IMR-90 (cell line): ENCODE measurements at regions not wholly inside any gene's neighbourhood (a gene's known extent, or its start where the extent isn't known, plus 50 kb on each side); places are given as distances from the start of the nearest gene placed in this dataset.

Experiments used
- ATAC-seq: fragments of 200-7000 bp; cut with Tn5 transposase; 2 replicates; pipeline ENCODE4 v1.9.1; 2020; ENCODE audit warnings: low read depth, mild to moderate bottlenecking, moderate library complexity
- BruUV-seq: library from RNA; stranded (reverse); fragments of 400-500 nt; replicated peaks from 2 replicates; lab custom pipeline; 2021; lab: Mats Ljungman, UMichigan
- CTCF ChIA-PET: fragments of 300-600 bp; formaldehyde crosslinking; extraction: SDS; loops from one replicate; lab custom pipeline; 2021; ENCODE audit warnings: antibody characterized with exemption; lab: Yijun Ruan, JAX
- POLR2A ChIA-PET: fragments of 300-600 bp; sonication (Branson Sonifier 250); formaldehyde crosslinking; loops from one replicate; lab custom pipeline; 2022; ENCODE audit warnings: antibody characterized with exemption; ENCODE audit not compliant: unreplicated experiment; lab: Charles Lee
- DNase-seq: peaks from one replicate; pipeline ENCODE4 v3.0.0; 2013
- H2AFZ ChIP-seq: replicated peaks from 2 replicates; pipeline ENCODE3; 2013; ENCODE audit warnings: low read length, mild to moderate bottlenecking; ENCODE audit not compliant: poor library complexity
- H2AK5ac ChIP-seq: 2 replicates; pipeline ENCODE4 v1.6.1; 2013; ENCODE audit warnings: low read depth, low read length, inconsistent platforms
- H2AK9ac ChIP-seq: replicated peaks from 2 replicates; pipeline ENCODE3; 2013; ENCODE audit warnings: mild to moderate bottlenecking, low read depth, low read length, moderate library complexity; ENCODE audit not compliant: poor library complexity
- H2BK120ac ChIP-seq: 2 replicates; pipeline ENCODE4 v1.6.1; 2013; ENCODE audit warnings: low read depth, low read length, inconsistent platforms
- H2BK15ac ChIP-seq: 3 replicates; pipeline ENCODE4 v1.6.1; 2013; ENCODE audit warnings: low read depth, low read length, inconsistent platforms
- H2BK20ac ChIP-seq: 2 replicates; pipeline ENCODE4 v1.6.1; 2013; ENCODE audit warnings: low read depth, mild to moderate bottlenecking, inconsistent platforms, low read length, moderate library complexity
- H2BK5ac ChIP-seq: 2 replicates; pipeline ENCODE4 v1.6.1; 2013; ENCODE audit warnings: mild to moderate bottlenecking, low read depth, low read length, inconsistent platforms; ENCODE audit not compliant: poor library complexity, severe bottlenecking
- H3K14ac ChIP-seq: replicated peaks from 2 replicates; pipeline ENCODE4 v1.6.1; 2013; ENCODE audit warnings: low read depth, low read length, inconsistent platforms
- H3K18ac ChIP-seq: 2 replicates; pipeline ENCODE4 v1.6.1; 2013; ENCODE audit warnings: low read depth, low read length, control low read depth
- H3K23ac ChIP-seq: 2 replicates; pipeline ENCODE4 v1.6.1; 2013; ENCODE audit warnings: low read depth, low read length, inconsistent platforms
- H3K27ac ChIP-seq: 2 replicates; pipeline ENCODE4 v1.5.1; 2013; ENCODE audit warnings: mild to moderate bottlenecking, control low read depth, low read length; ENCODE audit not compliant: insufficient read depth
- H3K27me3 ChIP-seq: 2 replicates; pipeline ENCODE4 v1.6.1; 2013; ENCODE audit warnings: low read length; ENCODE audit not compliant: control insufficient read depth, insufficient read depth
- H3K36me3 ChIP-seq: 2 replicates; pipeline ENCODE4 v1.6.1; 2013; ENCODE audit warnings: low read length, mixed read lengths; ENCODE audit not compliant: control insufficient read depth, insufficient read depth
- H3K4ac ChIP-seq: 2 replicates; pipeline ENCODE4 v1.6.1; 2013; ENCODE audit warnings: low read depth, low read length, inconsistent platforms
- H3K4me1 ChIP-seq: 2 replicates; pipeline ENCODE4 v1.6.1; 2013; ENCODE audit warnings: low read length, mixed read lengths; ENCODE audit not compliant: control insufficient read depth, insufficient read depth
- H3K4me2 ChIP-seq: 2 replicates; pipeline ENCODE4 v1.6.1; 2013; ENCODE audit warnings: low read depth, mild to moderate bottlenecking, control low read depth, low read length, moderate library complexity
- H3K4me3 ChIP-seq: 2 replicates; pipeline ENCODE4 v1.5.1; 2013; ENCODE audit warnings: low read depth, mild to moderate bottlenecking, control low read depth, low read length, moderate library complexity; ENCODE audit not compliant: insufficient read depth
- H3K56ac ChIP-seq: 2 replicates; pipeline ENCODE4 v1.6.1; 2013; ENCODE audit warnings: low read length, inconsistent platforms; ENCODE audit not compliant: insufficient read depth; ENCODE audit errors: extremely low read depth
- H3K79me1 ChIP-seq, 2 experiments: 2 replicates each; pipeline ENCODE4 v1.6.1; 2013; ENCODE audit warnings: low read length in 2 of 2, inconsistent platforms in 1 of 2, low read depth in 1 of 2
- H3K9ac ChIP-seq: 2 replicates; pipeline ENCODE4 v1.6.1; 2013; ENCODE audit warnings: low read depth, low read length, control low read depth
- H3K9me1 ChIP-seq: 2 replicates; pipeline ENCODE4 v1.6.1; 2013; ENCODE audit warnings: low read length, inconsistent platforms; ENCODE audit not compliant: insufficient read depth
- H3K9me3 ChIP-seq: 2 replicates; pipeline ENCODE4 v1.6.1; 2013; ENCODE audit warnings: low read length; ENCODE audit not compliant: control insufficient read depth, insufficient read depth
- H4K20me1 ChIP-seq: 2 replicates; pipeline ENCODE4 v1.6.1; 2013; ENCODE audit warnings: low read length, inconsistent platforms; ENCODE audit not compliant: insufficient read depth
- H4K5ac ChIP-seq: 2 replicates; pipeline ENCODE4 v1.6.1; 2013; ENCODE audit warnings: mild to moderate bottlenecking, low read depth, low read length, control low read depth
- H4K8ac ChIP-seq, 2 experiments: 2 replicates each; pipeline ENCODE4 v1.6.1; 2013; ENCODE audit warnings: low read depth in 2 of 2, low read length in 2 of 2, control low read depth in 1 of 2, inconsistent platforms in 1 of 2
- H4K91ac ChIP-seq: 2 replicates; pipeline ENCODE4 v1.6.1; 2013; ENCODE audit warnings: low read depth, low read length, inconsistent platforms; ENCODE audit not compliant: insufficient read depth
- BHLHE40 ChIP-seq: fragments of 150-350 bp; IDR thresholded peaks from 2 replicates; pipeline ENCODE4 v1.6.1; 2016; ENCODE audit warnings: mild to moderate bottlenecking, low read depth, low read length
- CTCF ChIP-seq: conservative IDR thresholded peaks from 2 replicates; pipeline ENCODE4 v1.5.1; 2012; ENCODE audit warnings: mild to moderate bottlenecking, low read depth, low read length, improper control_type of control experiment
- ELK1 ChIP-seq: fragments of 150-350 bp; IDR thresholded peaks from 2 replicates; pipeline ENCODE4 v1.6.1; 2016; ENCODE audit warnings: low read depth, mild to moderate bottlenecking, low read length, moderate library complexity, borderline replicate concordance
- FOS ChIP-seq: fragments of 150-350 bp; IDR thresholded peaks from 2 replicates; pipeline ENCODE4 v1.6.1; 2016; ENCODE audit warnings: low read depth, low read length
- MAFK ChIP-seq: IDR thresholded peaks from 2 replicates; pipeline ENCODE4 v1.6.1; 2012; ENCODE audit warnings: low read depth, low read length, improper control_type of control experiment
- NFE2L2 ChIP-seq: fragments of 150-350 bp; IDR thresholded peaks from 2 replicates; pipeline ENCODE4 v1.6.1; 2016; ENCODE audit warnings: low read depth, mild to moderate bottlenecking, low read length
- POLR2A ChIP-seq: IDR thresholded peaks from 2 replicates; pipeline ENCODE4 v1.6.1; 2012; ENCODE audit warnings: mild to moderate bottlenecking, low read depth, low read length
- RCOR1 ChIP-seq: IDR thresholded peaks from 2 replicates; pipeline ENCODE4 v1.6.1; 2012; ENCODE audit warnings: mild to moderate bottlenecking, low read length, improper control_type of control experiment; ENCODE audit not compliant: insufficient replicate concordance
- RFX5 ChIP-seq: IDR thresholded peaks from 2 replicates; pipeline ENCODE4 v1.8.0; 2012; ENCODE audit warnings: low read depth, mild to moderate bottlenecking, low read length, moderate library complexity
- SMC3 ChIP-seq: fragments of 150-350 bp; IDR thresholded peaks from 2 replicates; pipeline ENCODE4 v1.6.1; 2016; ENCODE audit warnings: low read depth, mild to moderate bottlenecking, antibody characterized with exemption, low read length, moderate library complexity
- USF2 ChIP-seq: fragments of 150-350 bp; IDR thresholded peaks from 2 replicates; pipeline ENCODE4 v1.6.1; 2017; ENCODE audit warnings: mild to moderate bottlenecking, antibody characterized with exemption, low read length, low read depth
- WGBS, 2 experiments: methylation state at CpG; one replicate each; pipeline versions ENCODE4 v1.1.5 to v1.1.7; 2013; ENCODE audit warnings: missing lambda C conversion rate in 2 of 2; ENCODE audit not compliant: insufficient read length in 1 of 2; ENCODE audit errors: extremely low coverage in 2 of 2; 5-methylcytosine and 5-hydroxymethylcytosine counted together
- dilution Hi-C: fragments of 300-500 bp; cut with HindIII; formaldehyde crosslinking; loops from one replicate; pipeline ENCODE4 v1.14.3; 2018; ENCODE audit warnings: low sequenced_read_pairs; ENCODE audit not compliant: unreplicated experiment
- in situ Hi-C: fragments of 300-500 bp; cut with MboI; formaldehyde crosslinking; loops from 3 replicates; pipeline ENCODE4 v1.14.3; 2019; ENCODE audit warnings: low sequenced_read_pairs, inconsistent platforms, mixed read lengths
- intact Hi-C: fragments of 100-400 bp; cut with micrococcal nuclease; formaldehyde crosslinking; loops from 2 replicates; pipeline ENCODE4 v1.10.0; 2022

- Histone ChIP-seq H3K4ac (no peak overlapping the region), H3K56ac (no peak overlapping the region), H3K27ac (peak overlapping the region; percentile 44; the same call in 1 of the 2 replicates), H2AK5ac (no peak overlapping the region), H2BK5ac (peak overlapping the region; percentile 84), H3K14ac (no peak overlapping the region), H2AFZ (no peak overlapping the region), H3K36me3 (no peaks in the 10 kb centered on the region), H4K91ac (no peak overlapping the region), H3K9ac (no peak overlapping the region), H2BK15ac (no peak overlapping the region), H3K9me1 (0 out of 2 replicates have a peak, but pooled peaks cover 6% of the 10 kb centered on the region), H3K4me2 (peak overlapping the region; percentile 71; the same call in 1 of the 2 replicates), H4K5ac (no peak overlapping the region), H3K27me3 (no peaks in the 10 kb centered on the region), H4K8ac (no peak overlapping the region; a peak in 1 of 4 replicates), H3K4me3 (no peak overlapping the region), H3K9me3 (no peaks in the 10 kb centered on the region), H3K18ac (no peak overlapping the region), H2BK120ac (peak overlapping the region; percentile 42; the same call in 1 of the 2 replicates), H3K23ac (no peak overlapping the region), H3K4me1 (peaks cover 11% of the 10 kb centered on the region), H4K20me1 (no peaks in the 10 kb centered on the region), H3K79me1 (no peaks in the 10 kb centered on the region), H2BK20ac (no peak overlapping the region), H2AK9ac (no peak overlapping the region)
- POLR2A ChIA-PET, result no interaction called here
- TF ChIP-seq SMC3, result no peak
- TF ChIP-seq BHLHE40, result no peak
- TF ChIP-seq MAFK, result no peak
- TF ChIP-seq FOS, result no peak
- TF ChIP-seq POLR2A, result no peak
- no peak for TF ChIP-seq USF2
- no peak for TF ChIP-seq RCOR1
- no peak for TF ChIP-seq ELK1
- no peak for TF ChIP-seq CTCF
- no peak for TF ChIP-seq RFX5
- no peak for TF ChIP-seq NFE2L2
- in situ Hi-C loops (no loop called here), dilution Hi-C loops (no loop called here), intact Hi-C loops (loop anchor here (5.0 kb wide), 1 partner anchor 203 kb away; no protein-coding TSS in a partner anchor)
- BruUV-seq, result no TSS peak
- DNase-seq, result peak; percentile 85
- no CpG with 5 or more reads among the region's 2 CpGs for WGBS, 2 experiments
- CTCF ChIA-PET, result no interaction called here
- peak; percentile 95 for ATAC-seq
These were observed 195.5 kb downstream of the SIM1 start for GRCh38 chr6:100269189-100269588.
